ENCODE measurements at regions not wholly inside any gene's neighbourhood (a gene's known extent, or its start where the extent isn't known, plus 50 kb on each side); places are given as distances from the start of the nearest gene placed in this dataset.

DNA sequence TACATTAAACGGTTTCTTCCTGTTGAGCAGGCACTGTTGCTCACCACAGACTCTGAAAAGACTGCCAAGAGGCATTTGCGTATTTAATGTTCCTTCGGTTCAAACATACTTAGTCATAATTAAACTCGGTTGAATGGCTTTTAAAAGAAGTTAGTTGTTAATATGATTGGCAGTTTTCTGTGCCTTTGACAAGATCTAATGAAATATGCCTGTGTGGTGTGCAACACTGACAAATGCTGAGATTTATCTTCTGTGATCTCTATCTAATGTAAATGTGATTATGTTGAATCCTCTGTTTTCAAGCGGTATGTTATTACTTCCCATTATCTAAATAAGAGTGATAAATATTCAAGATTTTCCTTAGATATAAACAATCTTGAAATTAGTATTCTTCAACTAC lies 1046.6 kb downstream of the CDH8 start:
- ChIA-PET POLR2A (no interaction called here), CTCF (no interaction called here)
- no peaks in the 10 kb centered on the region for H4K20me1 ChIP-seq (ENCODE audit: insufficient read depth)
- WGBS (ENCODE audit: low lambda C conversion rate) = 6% methylated on average over 5 of the region's 5 CpGs
- no peaks in the 10 kb centered on the region for H3K36me3 ChIP-seq (replicated peaks in 1 of 2; ENCODE audit: control insufficient read depth in 1 of 2, insufficient read depth in 2 of 2, low read length in 1 of 2)
- no peak for DNase-seq
- H3K9me2 ChIP-seq = no peaks in the 10 kb centered on the region
- H3K4me1 ChIP-seq (ENCODE audit: control insufficient read depth in 1 of 2, insufficient read depth in 2 of 2, low read depth in 1 of 2, low read length in 1 of 2) = no peaks in the 10 kb centered on the region
- H3K4me3 ChIP-seq (ENCODE audit: low read depth in 2 of 2, low read length in 1 of 2) = no peak overlapping the region
- H3K9ac ChIP-seq = no peak overlapping the region
- H3K9me3 ChIP-seq = no peaks in the 10 kb centered on the region
- no peak overlapping the region for H3K4me2 ChIP-seq
- H3K27me3 ChIP-seq (ENCODE audit: insufficient read depth) = no peaks in the 10 kb centered on the region
- no peaks in the 10 kb centered on the region for H3K79me2 ChIP-seq (ENCODE audit: insufficient read depth)
- H2AFZ ChIP-seq (ENCODE audit: low read depth) = no peak overlapping the region
- TF ChIP-seq, protein P1, sequence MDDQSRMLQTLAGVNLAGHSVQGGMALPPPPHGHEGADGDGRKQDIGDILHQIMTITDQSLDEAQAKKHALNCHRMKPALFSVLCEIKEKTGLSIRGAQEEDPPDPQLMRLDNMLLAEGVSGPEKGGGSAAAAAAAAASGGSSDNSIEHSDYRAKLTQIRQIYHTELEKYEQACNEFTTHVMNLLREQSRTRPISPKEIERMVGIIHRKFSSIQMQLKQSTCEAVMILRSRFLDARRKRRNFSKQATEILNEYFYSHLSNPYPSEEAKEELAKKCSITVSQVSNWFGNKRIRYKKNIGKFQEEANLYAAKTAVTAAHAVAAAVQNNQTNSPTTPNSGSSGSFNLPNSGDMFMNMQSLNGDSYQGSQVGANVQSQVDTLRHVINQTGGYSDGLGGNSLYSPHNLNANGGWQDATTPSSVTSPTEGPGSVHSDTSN (IDR thresholded peaks at IDR 0.05) = no peak
- TF ChIP-seq CHD2 (IDR thresholded peaks at IDR 0.05; ENCODE audit: low read length, partially characterized antibody) = no peak
- TF ChIP-seq, protein P2, sequence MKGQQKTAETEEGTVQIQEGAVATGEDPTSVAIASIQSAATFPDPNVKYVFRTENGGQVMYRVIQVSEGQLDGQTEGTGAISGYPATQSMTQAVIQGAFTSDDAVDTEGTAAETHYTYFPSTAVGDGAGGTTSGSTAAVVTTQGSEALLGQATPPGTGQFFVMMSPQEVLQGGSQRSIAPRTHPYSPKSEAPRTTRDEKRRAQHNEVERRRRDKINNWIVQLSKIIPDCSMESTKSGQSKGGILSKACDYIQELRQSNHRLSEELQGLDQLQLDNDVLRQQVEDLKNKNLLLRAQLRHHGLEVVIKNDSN (IDR thresholded peaks at IDR 0.05; ENCODE audit: borderline replicate concordance, low read depth) = no peak
- no peaks in the 10 kb centered on the region for H3F3A ChIP-seq (replicated peaks; ENCODE audit: insufficient read depth)
- no peak overlapping the region for H3K27ac ChIP-seq (ENCODE audit: low read depth in 2 of 2, low read length in 1 of 2)

DNA sequence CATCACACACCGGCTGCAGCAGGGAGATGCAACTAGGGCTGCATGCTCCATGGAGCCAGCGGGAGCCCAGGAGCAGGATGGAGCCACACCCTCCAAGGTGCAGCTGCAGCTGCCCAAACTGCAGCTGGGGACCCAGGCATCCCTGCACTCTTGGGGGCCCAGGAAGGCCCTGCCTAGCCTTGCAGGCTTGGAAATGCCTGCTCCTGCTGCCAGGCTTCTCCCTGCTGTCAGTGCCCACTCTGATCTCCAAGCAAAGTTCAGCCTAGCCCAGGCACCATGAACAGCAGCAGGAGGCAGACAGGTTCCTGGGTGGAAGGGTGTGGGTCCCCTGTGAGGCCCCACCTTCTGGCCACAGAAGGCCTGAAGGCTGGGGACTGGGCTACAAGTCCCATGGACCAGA lies 1057.1 kb downstream of the CDH8 start:
- no peak overlapping the region for H3K9ac ChIP-seq
- ChIA-PET POLR2A (no interaction called here), CTCF (no interaction called here)
- H2AFZ ChIP-seq (ENCODE audit: low read depth) = no peak overlapping the region
- no peak overlapping the region for H3K4me2 ChIP-seq
- H3K27me3 ChIP-seq (ENCODE audit: insufficient read depth) = no peaks in the 10 kb centered on the region
- TF ChIP-seq, protein P3, sequence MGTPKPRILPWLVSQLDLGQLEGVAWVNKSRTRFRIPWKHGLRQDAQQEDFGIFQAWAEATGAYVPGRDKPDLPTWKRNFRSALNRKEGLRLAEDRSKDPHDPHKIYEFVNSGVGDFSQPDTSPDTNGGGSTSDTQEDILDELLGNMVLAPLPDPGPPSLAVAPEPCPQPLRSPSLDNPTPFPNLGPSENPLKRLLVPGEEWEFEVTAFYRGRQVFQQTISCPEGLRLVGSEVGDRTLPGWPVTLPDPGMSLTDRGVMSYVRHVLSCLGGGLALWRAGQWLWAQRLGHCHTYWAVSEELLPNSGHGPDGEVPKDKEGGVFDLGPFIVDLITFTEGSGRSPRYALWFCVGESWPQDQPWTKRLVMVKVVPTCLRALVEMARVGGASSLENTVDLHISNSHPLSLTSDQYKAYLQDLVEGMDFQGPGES (IDR thresholded peaks at IDR 0.05; ENCODE audit: low read depth, low read length) = no peak
- no peak for TF ChIP-seq NFIC (IDR thresholded peaks at IDR 0.05; ENCODE audit: borderline replicate concordance)
- TF ChIP-seq NRF1 (IDR thresholded peaks at IDR 0.05; ENCODE audit: low read depth, low read length) = no peak
- TF ChIP-seq, protein P2 (IDR thresholded peaks at IDR 0.05; ENCODE audit: borderline replicate concordance, low read depth) = no peak
- TF ChIP-seq TCF12 (IDR thresholded peaks at IDR 0.05) = no peak
- TF ChIP-seq FOXJ3 (CRISPR knock-in tag; IDR thresholded peaks at IDR 0.05) = no peak
- TF ChIP-seq MXI1 (IDR thresholded peaks at IDR 0.05; ENCODE audit: low read depth, low read length) = no peak
- TF ChIP-seq, protein P1 (IDR thresholded peaks at IDR 0.05) = no peak
- no peak for TF ChIP-seq SMC3 (IDR thresholded peaks at IDR 0.05; ENCODE audit: low read depth, low read length)
- no peak for TF ChIP-seq EP300 (IDR thresholded peaks at IDR 0.05; ENCODE audit: borderline replicate concordance in 1 of 2, low read depth in 1 of 2, low read length in 1 of 2)
- no peak for TF ChIP-seq JUND (IDR thresholded peaks at IDR 0.05)
- no peak for TF ChIP-seq ELF1 (IDR thresholded peaks at IDR 0.05)
- TF ChIP-seq EZH2phosphoT487 (IDR thresholded peaks at IDR 0.05; ENCODE audit: borderline replicate concordance, low read depth) = no peak
- no peak for TF ChIP-seq GABPA (IDR thresholded peaks at IDR 0.05; ENCODE audit: low read depth)
- TF ChIP-seq, protein P4, sequence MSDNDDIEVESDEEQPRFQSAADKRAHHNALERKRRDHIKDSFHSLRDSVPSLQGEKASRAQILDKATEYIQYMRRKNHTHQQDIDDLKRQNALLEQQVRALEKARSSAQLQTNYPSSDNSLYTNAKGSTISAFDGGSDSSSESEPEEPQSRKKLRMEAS (IDR thresholded peaks at IDR 0.05; ENCODE audit: low read depth) = no peak
- no peak for TF ChIP-seq FOSL2 (IDR thresholded peaks at IDR 0.05; ENCODE audit: borderline replicate concordance, low read depth)
- H3K9me2 ChIP-seq = no peaks in the 10 kb centered on the region
- no peak overlapping the region for H3K27ac ChIP-seq (ENCODE audit: low read depth in 2 of 2, low read length in 1 of 2)
- no peak for DNase-seq
- WGBS (ENCODE audit: low lambda C conversion rate) = 25% methylated on average over 2 of the region's 2 CpGs
- no peaks in the 10 kb centered on the region for H3K79me2 ChIP-seq (ENCODE audit: insufficient read depth)
- H4K20me1 ChIP-seq (ENCODE audit: insufficient read depth) = no peaks in the 10 kb centered on the region
- no peak overlapping the region for H3K4me3 ChIP-seq (ENCODE audit: low read depth in 2 of 2, low read length in 1 of 2)
- no peaks in the 10 kb centered on the region for H3F3A ChIP-seq (replicated peaks; ENCODE audit: insufficient read depth)
- no peaks in the 10 kb centered on the region for H3K4me1 ChIP-seq (ENCODE audit: control insufficient read depth in 1 of 2, insufficient read depth in 2 of 2, low read depth in 1 of 2, low read length in 1 of 2)
- no peaks in the 10 kb centered on the region for H3K36me3 ChIP-seq (replicated peaks in 1 of 2; ENCODE audit: control insufficient read depth in 1 of 2, insufficient read depth in 2 of 2, low read length in 1 of 2)
- no peaks in the 10 kb centered on the region for H3K9me3 ChIP-seq

Data from SK-N-SH (cell line).